Thoracic aorta (tissue), 2 donors: ENCODE measurements at regions not wholly inside any gene's neighbourhood (a gene's known extent, or its start where the extent isn't known, plus 50 kb on each side); places are given as distances from the start of the nearest gene placed in this dataset.

Source experiments
- ATAC-seq: fragments of 150-250 bp; one replicate; pipeline ENCODE4 v1.8.0; 2017; ENCODE audit warnings: low read depth; ENCODE audit not compliant: insufficient number of reproducible peaks, low FRiP score
- DNase-seq: peaks from one replicate; pipeline ENCODE4 v3.0.0-alpha.2; 2020; ENCODE audit warnings: low spot score
- H3K27ac ChIP-seq, 2 donors: fragments of 200-600 bp; sonication (generic); 1 replicate in 1 of 2; 2 replicates in 1 of 2; pipeline ENCODE4 v1.5.1; 2016; ENCODE audit warnings: mild to moderate bottlenecking in 2 of 2, moderate library complexity in 2 of 2
- H3K27me3 ChIP-seq: fragments of 200-600 bp; sonication (generic); replicated peaks from 2 replicates; pipeline ENCODE4 v1.6.0; 2016; ENCODE audit warnings: mild to moderate bottlenecking; ENCODE audit not compliant: insufficient read depth
- H3K36me3 ChIP-seq: fragments of 200-600 bp; sonication (generic); one replicate; pipeline ENCODE4 v1.5.1; 2016
- H3K4me1 ChIP-seq, 2 donors: fragments of 200-600 bp; sonication (generic); 1 replicate in 1 of 2; 2 replicates in 1 of 2; pipeline versions ENCODE4 v1.5.1 to v1.6.0; 2016; ENCODE audit warnings: low read depth in 2 of 2, mild to moderate bottlenecking in 1 of 2; ENCODE audit not compliant: control insufficient read depth in 1 of 2
- H3K4me3 ChIP-seq: fragments of 200-600 bp; sonication (generic); 2 replicates; pipeline ENCODE4 v1.5.1; 2016; ENCODE audit warnings: mild to moderate bottlenecking
- H3K9me3 ChIP-seq: fragments of 200-600 bp; sonication (generic); 2 replicates; pipeline ENCODE4 v1.5.1; 2016
- TF ChIP-seq, protein P1 (sequence below): fragments of 200-600 bp; sonication (generic); IDR thresholded peaks from one replicate; pipeline ENCODE4 v1.5.1; 2019; ENCODE audit warnings: antibody characterized with exemption

DNA sequence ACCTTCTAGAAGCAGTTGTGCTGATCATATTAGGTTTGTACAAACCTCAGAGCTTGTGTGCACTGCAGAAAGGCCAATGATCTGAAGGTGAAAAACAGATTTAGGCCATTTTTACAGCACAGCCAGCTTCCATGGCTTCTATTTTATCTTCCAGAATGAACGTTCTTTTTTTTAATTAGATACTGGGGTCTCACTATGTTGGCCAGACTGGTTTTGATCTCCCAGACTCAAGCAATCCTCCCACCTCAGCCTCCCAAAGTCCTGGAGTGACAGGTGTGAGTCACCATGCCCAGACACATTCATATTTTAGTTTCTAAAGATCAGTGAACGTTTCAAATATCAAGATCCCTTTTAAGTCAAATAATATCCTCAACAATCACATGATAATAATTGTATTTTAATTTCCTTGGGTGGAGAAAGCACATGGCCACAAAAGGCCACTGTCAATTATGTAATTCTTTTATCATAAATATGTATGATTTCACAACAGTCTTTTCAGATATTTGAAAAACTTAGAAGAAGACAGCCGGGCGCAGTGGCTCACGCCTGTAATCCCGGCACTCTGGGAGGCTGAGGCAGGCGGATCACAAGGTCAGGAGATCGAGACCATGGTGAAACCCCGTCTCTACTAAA lies 326.7 kb upstream of the JARID2 start:
- peaks cover 0 to 1% of the 10 kb centered on the region in 2 donors for H3K4me1 ChIP-seq
- H3K9me3 ChIP-seq: no peaks in the 10 kb centered on the region
- no peaks in the 10 kb centered on the region for H3K36me3 ChIP-seq
- H3K27me3 ChIP-seq: no peaks in the 10 kb centered on the region
- TF ChIP-seq, protein P1, sequence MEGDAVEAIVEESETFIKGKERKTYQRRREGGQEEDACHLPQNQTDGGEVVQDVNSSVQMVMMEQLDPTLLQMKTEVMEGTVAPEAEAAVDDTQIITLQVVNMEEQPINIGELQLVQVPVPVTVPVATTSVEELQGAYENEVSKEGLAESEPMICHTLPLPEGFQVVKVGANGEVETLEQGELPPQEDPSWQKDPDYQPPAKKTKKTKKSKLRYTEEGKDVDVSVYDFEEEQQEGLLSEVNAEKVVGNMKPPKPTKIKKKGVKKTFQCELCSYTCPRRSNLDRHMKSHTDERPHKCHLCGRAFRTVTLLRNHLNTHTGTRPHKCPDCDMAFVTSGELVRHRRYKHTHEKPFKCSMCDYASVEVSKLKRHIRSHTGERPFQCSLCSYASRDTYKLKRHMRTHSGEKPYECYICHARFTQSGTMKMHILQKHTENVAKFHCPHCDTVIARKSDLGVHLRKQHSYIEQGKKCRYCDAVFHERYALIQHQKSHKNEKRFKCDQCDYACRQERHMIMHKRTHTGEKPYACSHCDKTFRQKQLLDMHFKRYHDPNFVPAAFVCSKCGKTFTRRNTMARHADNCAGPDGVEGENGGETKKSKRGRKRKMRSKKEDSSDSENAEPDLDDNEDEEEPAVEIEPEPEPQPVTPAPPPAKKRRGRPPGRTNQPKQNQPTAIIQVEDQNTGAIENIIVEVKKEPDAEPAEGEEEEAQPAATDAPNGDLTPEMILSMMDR: no peak
- no peak overlapping the region for H3K4me3 ChIP-seq
- ATAC-seq (no peak), DNase-seq (no peak)
- H3K27ac ChIP-seq: no peak overlapping the region

- TF ChIP-seq, protein P1: no peak
- Histone ChIP-seq H3K27ac (peak overlapping the region in 1 of 2 donors; percentile 50), H3K4me3 (no peak overlapping the region), H3K36me3 (no peaks in the 10 kb centered on the region), H3K4me1 (peaks cover 4 to 12% of the 10 kb centered on the region in 2 donors), H3K27me3 (no peaks in the 10 kb centered on the region), H3K9me3 (no peaks in the 10 kb centered on the region)
- DNase-seq (no peak), ATAC-seq (no peak)
Observed at GRCh38 chr6:14920276-14920675, 325.6 kb upstream of the JARID2 start.

- Histone ChIP-seq H3K9me3 (no peaks in the 10 kb centered on the region), H3K4me1 (peaks cover 4 to 15% of the 10 kb centered on the region in 2 donors), H3K4me3 (no peak overlapping the region), H3K27ac (peak overlapping the region in 1 of 2 donors; percentile 50), H3K36me3 (no peaks in the 10 kb centered on the region), H3K27me3 (no peaks in the 10 kb centered on the region)
- no peak for DNase-seq
- no peak for ATAC-seq
- TF ChIP-seq, protein P1: no peak
Observed at GRCh38 chr6:14921170-14921569, 324.7 kb upstream of the JARID2 start.

DNA sequence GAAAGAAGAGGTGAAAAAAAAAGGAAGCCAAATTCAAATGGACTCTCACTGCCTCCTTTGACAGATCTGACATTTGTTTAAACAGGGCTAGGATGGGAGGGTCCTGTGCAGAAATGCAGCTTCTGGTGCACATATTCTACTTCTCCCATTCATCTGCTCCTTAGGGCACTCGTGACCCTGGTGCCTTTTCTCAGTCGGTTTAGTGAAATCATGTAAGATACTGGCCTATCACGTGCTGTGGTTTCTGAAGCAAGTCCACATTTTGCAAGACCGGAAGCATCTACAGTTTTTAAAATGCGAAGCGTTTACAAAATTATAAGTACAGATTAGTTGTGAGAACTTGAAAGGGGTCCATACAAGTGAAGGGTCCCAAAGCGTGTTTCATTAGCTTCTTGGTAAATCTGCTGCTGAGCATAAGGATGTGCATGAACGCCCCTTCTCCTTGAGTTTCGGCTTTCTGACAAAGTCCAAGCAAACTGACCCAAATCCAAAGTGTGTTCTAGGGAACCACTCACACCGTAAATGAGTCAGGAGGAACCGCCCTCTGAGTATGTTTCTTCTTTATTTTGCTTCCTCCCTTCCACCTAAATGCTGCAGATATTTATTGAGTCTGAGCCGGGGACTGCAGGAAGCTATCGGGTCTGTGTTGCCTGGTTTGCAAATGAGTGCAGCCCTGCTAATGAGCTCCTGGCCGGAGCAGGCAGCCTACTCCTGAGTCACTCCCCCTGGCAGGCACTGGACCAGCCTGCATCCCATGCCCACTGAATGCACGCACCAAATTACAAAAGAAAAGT lies 323.8 kb upstream of the JARID2 start:
- peak; percentile 13 for ATAC-seq
- no peak for DNase-seq
- Histone ChIP-seq H3K4me3 (no peak overlapping the region), H3K27ac (peak overlapping the region in 1 of 2 donors; percentile 50), H3K27me3 (no peaks in the 10 kb centered on the region), H3K9me3 (no peaks in the 10 kb centered on the region), H3K4me1 (peaks cover 4 to 15% of the 10 kb centered on the region in 2 donors), H3K36me3 (no peaks in the 10 kb centered on the region)
- TF ChIP-seq, protein P1: no peak

DNA sequence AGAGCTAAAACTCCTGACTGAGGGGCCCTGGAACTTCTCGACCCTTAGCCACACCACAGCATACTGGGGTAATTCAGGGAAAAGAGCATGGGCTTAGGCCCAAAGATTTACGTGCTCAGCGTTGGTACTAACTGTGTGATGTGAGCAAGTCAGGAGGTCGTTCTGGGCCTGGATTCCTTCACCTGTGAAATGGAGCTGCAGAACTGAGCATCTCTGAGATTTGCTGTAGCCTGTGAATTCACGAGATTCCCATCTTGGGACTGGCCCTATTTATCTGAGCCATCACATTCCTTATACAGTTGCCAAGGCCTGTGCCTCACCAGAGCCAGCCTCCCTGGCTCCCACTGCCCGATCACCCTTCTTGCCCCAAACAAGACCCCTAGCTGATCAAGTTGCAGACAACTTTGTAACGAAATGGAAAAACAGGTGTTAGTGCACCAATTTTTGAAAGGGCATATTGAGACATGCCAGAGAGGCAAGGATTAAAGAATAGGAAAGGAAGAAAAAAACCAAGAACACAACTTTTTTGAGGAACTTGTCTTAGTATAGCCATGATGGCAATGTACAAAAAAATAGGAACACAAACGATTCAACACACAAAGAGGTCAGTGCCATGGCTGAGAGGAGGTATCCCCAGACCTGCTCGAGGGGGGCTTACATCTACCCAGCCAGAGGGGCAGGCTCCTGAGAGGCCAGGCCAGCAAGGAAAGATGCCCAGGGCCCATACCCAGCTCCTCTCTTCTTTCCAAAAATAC lies 323.0 kb upstream of the JARID2 start:
- H3K27me3 ChIP-seq: no peaks in the 10 kb centered on the region
- no peaks in the 10 kb centered on the region for H3K36me3 ChIP-seq
- H3K4me3 ChIP-seq: no peak overlapping the region
- H3K27ac ChIP-seq: peak overlapping the region in 1 of 2 donors; percentile 23
- H3K9me3 ChIP-seq: no peaks in the 10 kb centered on the region
- H3K4me1 ChIP-seq: peaks cover 4 to 15% of the 10 kb centered on the region in 2 donors
- no peak for DNase-seq
- ATAC-seq: no peak
- TF ChIP-seq, protein P1: no peak
